ENCODE measurements at regions not wholly inside any gene's neighbourhood (a gene's known extent, or its start where the extent isn't known, plus 50 kb on each side); places are given as distances from the start of the nearest gene placed in this dataset.
"Not testable (repeated sequence)": the region's sequence is repeated elsewhere in the genome, so short reads cannot be mapped to it uniquely, and the experiment has no call there.

- DNase-seq (ENCODE audit: extremely low read depth in 1 of 2, low read depth in 1 of 2): no peak
Observed at GRCh38 chr14:88929656-88930436, 105.4 kb downstream of the TTC8 start.

GRCh38 chr14:88931321-88932110, 107.1 kb downstream of the TTC8 start:
- DNase-seq (ENCODE audit: extremely low read depth in 1 of 2, low read depth in 1 of 2): no peak

GRCh38 chr14:88933191-88933590, 108.7 kb downstream of the TTC8 start:
- no peak for DNase-seq (ENCODE audit: extremely low read depth in 1 of 2, low read depth in 1 of 2)

DNA sequence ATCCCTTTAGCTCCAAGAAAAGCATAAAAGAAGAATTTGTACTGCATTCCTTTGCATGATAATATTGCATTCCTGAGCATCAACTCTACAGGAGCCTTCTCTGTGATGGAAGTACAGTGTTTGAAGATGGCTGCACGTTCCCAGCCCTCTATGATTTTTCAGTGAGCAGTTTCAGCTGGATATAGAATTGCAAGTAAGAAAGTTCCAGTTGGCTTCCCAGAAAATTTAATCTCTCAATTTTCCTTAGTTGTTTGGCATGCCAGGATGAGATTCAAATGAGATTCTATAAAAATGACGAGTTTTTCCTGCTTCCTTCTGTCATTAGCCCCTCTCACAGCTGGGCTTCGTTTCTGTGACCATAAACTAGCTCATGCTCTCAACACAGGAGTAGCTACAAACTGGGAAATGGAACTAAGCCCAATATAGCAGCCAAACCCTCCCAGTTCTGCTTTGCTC, 109.9 kb downstream of the TTC8 start:
- DNase-seq (ENCODE audit: extremely low read depth in 1 of 2, low read depth in 1 of 2): no peak

DNA sequence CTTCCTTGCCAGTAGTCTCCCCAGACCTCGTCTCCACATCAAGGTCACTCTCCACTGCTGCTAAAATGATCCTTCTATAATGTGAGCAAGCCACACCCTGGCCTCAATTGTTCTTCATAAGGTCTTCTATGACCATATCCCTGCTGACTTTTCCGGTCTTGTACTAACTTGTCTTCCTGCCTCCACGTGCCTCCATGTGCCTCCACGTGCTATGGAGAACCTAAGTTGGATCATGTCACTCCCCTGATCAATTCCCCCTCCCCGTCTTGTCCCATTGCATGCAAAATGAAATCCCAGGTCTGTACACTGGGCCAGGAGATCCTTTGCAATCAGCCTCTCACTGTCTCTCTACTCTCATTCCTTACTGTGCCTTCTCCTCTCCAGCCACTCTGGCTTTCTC, 110.6 kb downstream of the TTC8 start:
- no peak for DNase-seq (ENCODE audit: extremely low read depth in 1 of 2, low read depth in 1 of 2)

GRCh38 chr14:88937706-88938105, 113.3 kb downstream of the TTC8 start:
- DNase-seq (ENCODE audit: extremely low read depth in 1 of 2, low read depth in 1 of 2): no peak

DNA sequence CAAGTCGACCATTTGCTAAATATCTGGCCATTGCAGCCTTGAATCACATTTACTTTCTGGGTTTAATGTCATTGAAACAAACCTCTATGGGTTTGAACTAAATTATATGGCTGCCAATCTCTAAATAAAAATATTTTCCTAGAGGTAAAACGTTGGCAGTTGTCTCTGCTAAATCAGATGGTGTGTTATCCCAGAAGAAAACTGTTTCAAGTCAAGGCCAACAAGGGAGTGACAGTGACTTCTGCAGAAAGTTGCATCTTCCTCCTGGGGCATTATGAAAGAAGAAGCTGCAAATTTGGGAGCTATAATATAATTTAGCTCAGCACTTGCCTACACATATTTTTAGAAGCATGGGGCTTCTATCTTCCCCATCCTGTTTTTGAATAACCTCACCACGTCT, 116.2 kb downstream of the TTC8 start:
- DNase-seq (ENCODE audit: extremely low read depth in 1 of 2, low read depth in 1 of 2): no peak

DNA sequence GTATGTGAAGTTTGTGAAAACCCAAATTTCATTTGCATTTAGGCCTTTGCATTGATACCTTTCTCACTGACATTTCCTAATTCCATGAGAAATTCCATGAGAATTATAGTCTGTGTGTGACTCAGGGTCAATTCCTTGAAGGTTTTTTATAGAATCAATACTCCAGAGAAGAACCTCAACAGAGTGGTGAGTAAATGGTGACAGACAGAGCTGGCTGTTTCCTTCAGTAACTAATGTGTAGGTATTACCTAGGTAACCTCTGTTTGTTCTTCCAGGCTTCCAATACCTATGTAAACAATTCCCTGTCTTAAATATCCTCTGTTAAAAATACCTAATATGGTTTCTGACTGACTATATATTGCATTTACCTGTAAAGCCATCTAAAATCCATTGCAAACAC, 117.0 kb downstream of the TTC8 start:
- no peak for DNase-seq (ENCODE audit: extremely low read depth in 1 of 2, low read depth in 1 of 2)

GRCh38 chr14:88947646-88948598, 123.5 kb downstream of the TTC8 start:
- DNase-seq (ENCODE audit: extremely low read depth in 1 of 2, low read depth in 1 of 2): no peak

GRCh38 chr14:88950069-88950468, 125.6 kb downstream of the TTC8 start:
- no peak for DNase-seq (ENCODE audit: extremely low read depth in 1 of 2, low read depth in 1 of 2)

- DNase-seq (ENCODE audit: extremely low read depth in 1 of 2, low read depth in 1 of 2): no peak
Observed at GRCh38 chr14:88951370-88951769, 126.9 kb downstream of the TTC8 start.

- DNase-seq (ENCODE audit: extremely low read depth in 1 of 2, low read depth in 1 of 2): no peak
Observed at GRCh38 chr14:88952901-88953300, 128.4 kb downstream of the TTC8 start.

GRCh38 chr14:88955455-88955854, 131.0 kb downstream of the TTC8 start:
- DNase-seq (ENCODE audit: extremely low read depth in 1 of 2, low read depth in 1 of 2): no peak

DNA sequence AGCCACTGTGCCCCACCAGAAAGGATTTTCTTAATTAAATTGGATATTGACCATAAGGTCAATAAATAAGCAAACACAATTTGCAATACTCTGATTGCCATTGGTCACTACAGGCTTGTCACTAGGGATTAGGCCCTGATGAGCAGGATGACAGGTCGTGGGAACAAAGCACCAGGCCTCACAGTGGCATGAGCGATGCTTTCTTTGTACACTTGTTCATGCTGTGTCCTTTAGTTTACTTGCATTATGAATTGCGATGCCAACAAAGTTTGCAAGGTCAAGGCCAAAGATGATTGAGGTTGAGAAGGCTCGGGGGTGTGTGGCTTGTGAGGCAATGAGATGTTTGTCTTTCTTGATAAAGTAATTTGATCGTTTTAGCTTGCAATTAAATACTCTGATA, 136.0 kb downstream of the TTC8 start:
- DNase-seq (ENCODE audit: extremely low read depth in 1 of 2, low read depth in 1 of 2): no peak

DNA sequence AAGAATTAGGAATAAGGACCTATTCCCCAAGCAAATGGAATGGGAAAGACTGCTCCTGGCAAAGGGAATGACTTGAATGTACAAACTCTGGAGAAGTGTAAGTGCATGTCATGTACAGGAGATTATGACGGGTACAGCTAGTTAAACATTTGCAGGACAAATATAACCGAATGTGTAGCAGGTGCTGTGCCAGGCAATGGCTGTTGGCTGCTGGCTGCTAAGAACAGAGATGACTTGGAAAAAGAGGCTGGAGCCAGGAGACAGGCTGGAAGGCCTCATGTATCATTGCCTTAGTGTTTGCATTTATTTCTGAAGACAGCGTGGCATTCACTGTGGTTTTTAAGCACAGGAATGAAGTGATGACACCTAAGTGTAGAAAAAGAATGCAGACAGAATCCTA, 136.8 kb downstream of the TTC8 start:
- DNase-seq (ENCODE audit: extremely low read depth in 1 of 2, low read depth in 1 of 2): no peak

DNA sequence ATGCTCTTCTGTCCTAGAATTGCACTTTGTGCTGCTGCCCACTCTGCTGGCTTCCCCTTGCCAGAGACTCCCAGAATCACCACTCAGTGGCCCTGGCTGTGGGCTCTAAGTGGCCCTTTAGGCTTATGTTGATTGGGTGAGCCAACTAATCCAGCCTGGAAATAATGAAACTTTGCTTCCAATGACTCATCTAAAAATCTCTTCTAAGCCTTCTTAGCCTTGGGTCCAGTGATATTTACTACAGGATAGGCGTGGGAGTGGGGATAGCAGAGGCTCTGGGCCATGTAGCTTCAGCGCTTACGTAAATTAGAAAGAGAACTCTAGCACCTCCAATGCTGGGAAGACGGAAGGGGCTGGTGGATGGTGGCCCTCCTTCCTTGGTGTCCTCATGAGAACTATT, 137.9 kb downstream of the TTC8 start:
- no peak for DNase-seq (ENCODE audit: extremely low read depth in 1 of 2, low read depth in 1 of 2)

DNA sequence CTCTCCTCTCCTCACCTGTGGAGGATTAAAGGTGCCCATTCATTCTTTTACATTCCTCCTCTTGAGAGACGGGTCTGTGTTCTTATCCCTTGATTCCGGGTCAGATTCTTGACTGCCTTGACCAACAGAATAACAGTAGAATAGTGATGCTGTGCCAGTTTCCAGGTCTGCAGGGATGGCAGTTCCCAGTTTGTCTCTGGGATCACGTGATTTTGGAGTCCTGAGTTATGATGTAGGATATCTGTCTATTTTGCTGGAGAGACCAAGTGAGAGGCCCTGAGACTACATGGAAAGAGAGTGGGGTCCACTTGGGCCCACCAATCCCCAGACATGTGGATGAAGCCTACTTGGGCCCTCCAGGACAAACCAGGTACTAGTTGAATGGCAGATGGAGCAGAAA, 142.8 kb downstream of the TTC8 start:
- no peak for DNase-seq (ENCODE audit: extremely low read depth in 1 of 2, low read depth in 1 of 2)

- DNase-seq (ENCODE audit: extremely low read depth in 1 of 2, low read depth in 1 of 2): no peak
Observed at GRCh38 chr14:88975043-88975830, 150.8 kb downstream of the TTC8 start.

DNA sequence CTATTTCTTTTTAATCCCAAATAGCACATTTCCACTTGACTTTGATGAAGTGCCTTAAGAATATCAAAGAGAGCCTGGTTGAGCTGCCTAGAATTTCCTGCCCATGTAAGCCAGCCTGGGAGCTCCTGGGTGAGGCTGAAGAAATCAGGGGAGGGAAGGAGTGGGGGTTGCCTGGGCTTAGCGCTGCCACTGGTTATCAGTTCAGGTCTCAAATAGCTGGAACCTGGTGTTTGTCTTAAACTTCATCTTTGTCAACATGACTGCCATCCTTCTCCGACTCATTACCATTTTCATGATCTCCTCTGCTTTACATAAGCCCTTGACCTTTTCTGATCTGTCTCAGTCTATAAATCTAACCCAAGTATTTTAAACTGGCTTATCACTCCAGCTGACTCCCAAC, 151.5 kb downstream of the TTC8 start:
- DNase-seq (ENCODE audit: extremely low read depth in 1 of 2, low read depth in 1 of 2): no peak

- not testable (repeated sequence) for DNase-seq (ENCODE audit: extremely low read depth in 1 of 2, low read depth in 1 of 2)
Observed at GRCh38 chr14:88980907-88981306, 156.5 kb downstream of the TTC8 start.

All from stimulated activated CD8-positive, alpha-beta memory T cell treated with anti-CD3 and anti-CD28 coated beads, Interleukin-7, amount 100 ng/mL, for 48 hours (primary cell).